PC-3 (cell line): ENCODE measurements at regions not wholly inside any gene's neighbourhood (a gene's known extent, or its start where the extent isn't known, plus 50 kb on each side); places are given as distances from the start of the nearest gene placed in this dataset.

Source experiments
- EZH2 ChIP-seq: fragments of 300-600 bp; sonication (generic); IDR thresholded peaks from one replicate; pipeline ENCODE4 v1.6.1; 2017; ENCODE audit warnings: antibody characterized with exemption, mild to moderate bottlenecking, low read length; ENCODE audit not compliant: unreplicated experiment
- EZH2phosphoT487 ChIP-seq: fragments of 300-600 bp; sonication (generic); IDR thresholded peaks from 2 replicates; pipeline ENCODE4 v1.6.1; 2018; ENCODE audit warnings: mild to moderate bottlenecking, antibody characterized with exemption, low read length, borderline replicate concordance
- TF ChIP-seq, protein P1 (sequence below): fragments of 300-600 bp; sonication (generic); conservative IDR thresholded peaks from 2 replicates; pipeline ENCODE4 v1.5.1; 2017; ENCODE audit warnings: antibody characterized with exemption, low read depth, mild to moderate bottlenecking, low read length

DNA sequence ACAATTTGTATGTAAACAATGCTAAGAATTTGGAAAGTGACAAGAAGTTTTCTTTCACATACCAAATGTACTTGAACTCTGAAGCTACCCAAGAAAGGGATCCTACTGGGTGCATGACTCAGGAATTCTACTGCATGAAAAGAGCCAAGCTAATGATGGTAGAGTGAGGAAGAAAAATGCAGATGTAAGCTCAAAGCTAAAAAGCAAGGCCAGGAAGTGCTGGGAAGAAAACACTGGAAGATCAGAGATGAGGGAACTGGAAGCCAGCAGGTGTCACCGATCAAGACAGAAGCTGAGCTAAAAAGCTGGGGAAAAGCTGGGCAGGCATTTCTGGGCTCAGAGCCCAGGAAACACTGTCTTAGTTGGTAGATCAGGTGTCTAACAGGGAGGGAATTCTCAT, 449.1 kb downstream of the NKX6-1 start:
- TF ChIP-seq, protein P1, sequence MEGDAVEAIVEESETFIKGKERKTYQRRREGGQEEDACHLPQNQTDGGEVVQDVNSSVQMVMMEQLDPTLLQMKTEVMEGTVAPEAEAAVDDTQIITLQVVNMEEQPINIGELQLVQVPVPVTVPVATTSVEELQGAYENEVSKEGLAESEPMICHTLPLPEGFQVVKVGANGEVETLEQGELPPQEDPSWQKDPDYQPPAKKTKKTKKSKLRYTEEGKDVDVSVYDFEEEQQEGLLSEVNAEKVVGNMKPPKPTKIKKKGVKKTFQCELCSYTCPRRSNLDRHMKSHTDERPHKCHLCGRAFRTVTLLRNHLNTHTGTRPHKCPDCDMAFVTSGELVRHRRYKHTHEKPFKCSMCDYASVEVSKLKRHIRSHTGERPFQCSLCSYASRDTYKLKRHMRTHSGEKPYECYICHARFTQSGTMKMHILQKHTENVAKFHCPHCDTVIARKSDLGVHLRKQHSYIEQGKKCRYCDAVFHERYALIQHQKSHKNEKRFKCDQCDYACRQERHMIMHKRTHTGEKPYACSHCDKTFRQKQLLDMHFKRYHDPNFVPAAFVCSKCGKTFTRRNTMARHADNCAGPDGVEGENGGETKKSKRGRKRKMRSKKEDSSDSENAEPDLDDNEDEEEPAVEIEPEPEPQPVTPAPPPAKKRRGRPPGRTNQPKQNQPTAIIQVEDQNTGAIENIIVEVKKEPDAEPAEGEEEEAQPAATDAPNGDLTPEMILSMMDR: no peak
- TF ChIP-seq EZH2phosphoT487 (no peak), EZH2 (no peak)
